CD4-positive, alpha-beta memory T cell (primary cell): ENCODE measurements at regions not wholly inside any gene's neighbourhood (a gene's known extent, or its start where the extent isn't known, plus 50 kb on each side); places are given as distances from the start of the nearest gene placed in this dataset.

ENCODE experiments used
- CTCF ChIA-PET: fragments of 350-600 bp; sonication (Branson Sonifier 250); formaldehyde crosslinking; loops from one replicate; lab custom pipeline; 2021; ENCODE audit warnings: inconsistent platforms; ENCODE audit not compliant: partially characterized antibody; lab: Charles Lee
- POLR2A ChIA-PET: fragments of 350-600 bp; sonication (Branson Sonifier 250); formaldehyde crosslinking; loops from one replicate; lab custom pipeline; 2021; ENCODE audit not compliant: partially characterized antibody; lab: Charles Lee
- DNase-seq, 5 donors: peaks; one replicate each; pipeline versions ENCODE4 v3.0.0 to v3.0.0-alpha.2; 2020 to 2022; ENCODE audit warnings: mixed read lengths in 1 of 5
- H3K27ac ChIP-seq: one replicate; pipeline ENCODE4 v1.7.0; 2013; ENCODE audit warnings: low read depth, low read length
- H3K27me3 ChIP-seq: 2 replicates; pipeline ENCODE4 v1.7.0; 2013; ENCODE audit warnings: mild to moderate bottlenecking, low read length, moderate library complexity; ENCODE audit not compliant: insufficient read depth
- H3K36me3 ChIP-seq: 2 replicates; pipeline ENCODE4 v1.7.0; 2013; ENCODE audit warnings: mild to moderate bottlenecking, low read length, moderate library complexity; ENCODE audit not compliant: insufficient read depth
- H3K4me1 ChIP-seq: 2 replicates; pipeline ENCODE4 v1.7.0; 2013; ENCODE audit warnings: mild to moderate bottlenecking, low read length, moderate library complexity; ENCODE audit not compliant: insufficient read depth
- H3K4me3 ChIP-seq, 2 donors: one replicate each; pipeline ENCODE4 v1.7.0; 2013; ENCODE audit warnings: low read length in 2 of 2, mild to moderate bottlenecking in 1 of 2
- H3K9me3 ChIP-seq, 2 donors: one replicate each; pipeline ENCODE4 v1.7.0; 2013; ENCODE audit warnings: low read length in 2 of 2, control low read depth in 1 of 2; ENCODE audit not compliant: control insufficient read depth in 1 of 2
- H3K27ac Mint-ChIP-seq, 7 donors: one replicate each; pipeline ENCODE4 v1.8.0; 2020 to 2021; ENCODE audit warnings: mixed read lengths in 7 of 7, mild to moderate bottlenecking in 6 of 7, inconsistent platforms in 3 of 7, moderate library complexity in 3 of 7
- H3K27me3 Mint-ChIP-seq, 2 donors: one replicate each; pipeline ENCODE4 v1.8.0; 2020 to 2021; ENCODE audit warnings: mixed read lengths in 2 of 2
- H3K36me3 Mint-ChIP-seq, 2 donors: one replicate each; pipeline ENCODE4 v1.8.0; 2020 to 2021; ENCODE audit warnings: mixed read lengths in 2 of 2, inconsistent platforms in 1 of 2, mild to moderate bottlenecking in 1 of 2
- H3K4me1 Mint-ChIP-seq, 4 donors: one replicate each; pipeline ENCODE4 v1.8.0; 2020 to 2021; ENCODE audit warnings: mixed read lengths in 4 of 4, mild to moderate bottlenecking in 1 of 4
- H3K4me3 Mint-ChIP-seq, 8 donors: one replicate each; pipeline ENCODE4 v1.8.0; 2020 to 2021; ENCODE audit warnings: mixed read lengths in 8 of 8, mild to moderate bottlenecking in 7 of 8, moderate library complexity in 6 of 8, inconsistent platforms in 3 of 8
- H3K9me3 Mint-ChIP-seq, 8 donors: one replicate each; pipeline ENCODE4 v1.8.0; 2020 to 2021; ENCODE audit warnings: mixed read lengths in 8 of 8, mild to moderate bottlenecking in 5 of 8, inconsistent platforms in 3 of 8, moderate library complexity in 1 of 8
- intact Hi-C: fragments of 100-400 bp; cut with micrococcal nuclease; formaldehyde crosslinking; loops from one replicate; pipeline ENCODE4 v1.15.1; 2023

- H3K27ac Mint-ChIP-seq = no peak overlapping the region
- H3K27me3 Mint-ChIP-seq = no peaks in the 10 kb centered on the region
- H3K9me3 Mint-ChIP-seq = peaks cover 2 to 21% (median 5%) of the 10 kb centered on the region in 8 donors
- H3K4me1 ChIP-seq = no peaks in the 10 kb centered on the region
- intact Hi-C loops = no loop called here
- no peaks in the 10 kb centered on the region for H3K4me1 Mint-ChIP-seq
- DNase-seq = no peak
- no peak overlapping the region for H3K4me3 ChIP-seq
- H3K27me3 ChIP-seq = no peaks in the 10 kb centered on the region
- H3K27ac ChIP-seq = no peak overlapping the region
- H3K36me3 ChIP-seq = no peaks in the 10 kb centered on the region
- ChIA-PET POLR2A (no interaction called here), CTCF (no interaction called here)
- no peaks in the 10 kb centered on the region for H3K9me3 ChIP-seq
- no peaks in the 10 kb centered on the region for H3K36me3 Mint-ChIP-seq
- H3K4me3 Mint-ChIP-seq = no peak overlapping the region
These were observed 187.9 kb downstream of the CNTN3 start for GRCh38 chr3:74426571-74426970.

GRCh38 chr3:74423867-74424266 lies 190.6 kb downstream of the CNTN3 start:
- no peaks in the 10 kb centered on the region for H3K4me1 Mint-ChIP-seq
- H3K9me3 ChIP-seq = no peaks in the 10 kb centered on the region
- H3K9me3 Mint-ChIP-seq = peaks cover 0 to 17% (median 5%) of the 10 kb centered on the region in 8 donors
- intact Hi-C loops = no loop called here
- H3K36me3 ChIP-seq = no peaks in the 10 kb centered on the region
- no peak overlapping the region for H3K4me3 ChIP-seq
- no peak overlapping the region for H3K27ac Mint-ChIP-seq
- no peaks in the 10 kb centered on the region for H3K27me3 ChIP-seq
- no peaks in the 10 kb centered on the region for H3K4me1 ChIP-seq
- H3K27ac ChIP-seq = no peak overlapping the region
- H3K4me3 Mint-ChIP-seq = no peak overlapping the region
- H3K36me3 Mint-ChIP-seq = no peaks in the 10 kb centered on the region
- H3K27me3 Mint-ChIP-seq = no peaks in the 10 kb centered on the region
- POLR2A ChIA-PET = no interaction called here
- no peak for DNase-seq
- CTCF ChIA-PET = no interaction called here

- intact Hi-C loops = no loop called here
- Mint-ChIP-seq H3K36me3 (no peaks in the 10 kb centered on the region), H3K4me3 (no peak overlapping the region), H3K27ac (no peak overlapping the region), H3K27me3 (no peaks in the 10 kb centered on the region), H3K4me1 (no peaks in the 10 kb centered on the region), H3K9me3 (peaks cover 0 to 14% (median 7%) of the 10 kb centered on the region in 8 donors)
- no peak for DNase-seq
- H3K27me3 ChIP-seq = no peaks in the 10 kb centered on the region
- no peaks in the 10 kb centered on the region for H3K9me3 ChIP-seq
- POLR2A ChIA-PET = no interaction called here
- H3K4me1 ChIP-seq = no peaks in the 10 kb centered on the region
- CTCF ChIA-PET = no interaction called here
- H3K36me3 ChIP-seq = no peaks in the 10 kb centered on the region
- H3K4me3 ChIP-seq = no peak overlapping the region
- no peak overlapping the region for H3K27ac ChIP-seq
These were observed 193.8 kb downstream of the CNTN3 start for GRCh38 chr3:74420538-74421124.

GRCh38 chr3:74415731-74416130 lies 198.7 kb downstream of the CNTN3 start:
- Histone ChIP-seq H3K9me3 (no peaks in the 10 kb centered on the region), H3K27ac (no peak overlapping the region), H3K27me3 (no peaks in the 10 kb centered on the region), H3K4me1 (no peaks in the 10 kb centered on the region), H3K4me3 (no peak overlapping the region), H3K36me3 (no peaks in the 10 kb centered on the region)
- Mint-ChIP-seq H3K4me1 (no peaks in the 10 kb centered on the region), H3K27me3 (no peaks in the 10 kb centered on the region), H3K27ac (no peak overlapping the region), H3K36me3 (no peaks in the 10 kb centered on the region), H3K4me3 (no peak overlapping the region), H3K9me3 (peaks cover 0 to 11% (median 6%) of the 10 kb centered on the region in 8 donors)
- POLR2A ChIA-PET = no interaction called here
- CTCF ChIA-PET = no interaction called here
- no peak for DNase-seq
- intact Hi-C loops = no loop called here

GRCh38 chr3:74413547-74414241 lies 200.8 kb downstream of the CNTN3 start:
- ChIA-PET POLR2A (no interaction called here), CTCF (no interaction called here)
- Histone ChIP-seq H3K9me3 (no peaks in the 10 kb centered on the region), H3K4me3 (no peak overlapping the region), H3K27me3 (no peaks in the 10 kb centered on the region), H3K36me3 (no peaks in the 10 kb centered on the region), H3K4me1 (no peaks in the 10 kb centered on the region), H3K27ac (no peak overlapping the region)
- peaks cover 0 to 16% (median 7%) of the 10 kb centered on the region in 8 donors for H3K9me3 Mint-ChIP-seq
- no peaks in the 10 kb centered on the region for H3K27me3 Mint-ChIP-seq
- H3K4me1 Mint-ChIP-seq = no peaks in the 10 kb centered on the region
- no peak overlapping the region for H3K4me3 Mint-ChIP-seq
- H3K36me3 Mint-ChIP-seq = no peaks in the 10 kb centered on the region
- no peak for DNase-seq
- intact Hi-C loops = no loop called here
- no peak overlapping the region for H3K27ac Mint-ChIP-seq

- DNase-seq = no peak
- Histone ChIP-seq H3K27me3 (no peaks in the 10 kb centered on the region), H3K4me3 (no peak overlapping the region), H3K27ac (no peak overlapping the region), H3K4me1 (no peaks in the 10 kb centered on the region), H3K36me3 (no peaks in the 10 kb centered on the region), H3K9me3 (no peaks in the 10 kb centered on the region)
- intact Hi-C loops = no loop called here
- no peak overlapping the region for H3K4me3 Mint-ChIP-seq
- ChIA-PET CTCF (no interaction called here), POLR2A (no interaction called here)
- H3K9me3 Mint-ChIP-seq = peaks cover 1 to 17% (median 7%) of the 10 kb centered on the region in 8 donors
- no peaks in the 10 kb centered on the region for H3K27me3 Mint-ChIP-seq
- H3K4me1 Mint-ChIP-seq = no peaks in the 10 kb centered on the region
- no peaks in the 10 kb centered on the region for H3K36me3 Mint-ChIP-seq
- H3K27ac Mint-ChIP-seq = no peak overlapping the region
These were observed 204.1 kb downstream of the CNTN3 start for GRCh38 chr3:74410276-74410941.

- no peak overlapping the region for H3K4me3 Mint-ChIP-seq
- ChIA-PET POLR2A (no interaction called here), CTCF (interaction anchor here (1.0 kb wide), 1 partner anchor 10 kb away, joined by 3 read pairs; no protein-coding TSS in a partner anchor)
- intact Hi-C loops = no loop called here
- Histone ChIP-seq H3K4me1 (no peaks in the 10 kb centered on the region), H3K9me3 (no peaks in the 10 kb centered on the region), H3K27ac (no peak overlapping the region), H3K36me3 (no peaks in the 10 kb centered on the region), H3K27me3 (no peaks in the 10 kb centered on the region), H3K4me3 (no peak overlapping the region)
- DNase-seq = no peak
- H3K27me3 Mint-ChIP-seq = no peaks in the 10 kb centered on the region
- H3K36me3 Mint-ChIP-seq = no peaks in the 10 kb centered on the region
- peaks cover 1 to 19% (median 6%) of the 10 kb centered on the region in 8 donors for H3K9me3 Mint-ChIP-seq
- peak overlapping the region in 1 of 7 donors; percentile 41 for H3K27ac Mint-ChIP-seq
- H3K4me1 Mint-ChIP-seq = no peaks in the 10 kb centered on the region
These were observed 205.4 kb downstream of the CNTN3 start for GRCh38 chr3:74409066-74409465.
